ENCODE measurements at regions not wholly inside any gene's neighbourhood (a gene's known extent, or its start where the extent isn't known, plus 50 kb on each side); places are given as distances from the start of the nearest gene placed in this dataset.

DNA sequence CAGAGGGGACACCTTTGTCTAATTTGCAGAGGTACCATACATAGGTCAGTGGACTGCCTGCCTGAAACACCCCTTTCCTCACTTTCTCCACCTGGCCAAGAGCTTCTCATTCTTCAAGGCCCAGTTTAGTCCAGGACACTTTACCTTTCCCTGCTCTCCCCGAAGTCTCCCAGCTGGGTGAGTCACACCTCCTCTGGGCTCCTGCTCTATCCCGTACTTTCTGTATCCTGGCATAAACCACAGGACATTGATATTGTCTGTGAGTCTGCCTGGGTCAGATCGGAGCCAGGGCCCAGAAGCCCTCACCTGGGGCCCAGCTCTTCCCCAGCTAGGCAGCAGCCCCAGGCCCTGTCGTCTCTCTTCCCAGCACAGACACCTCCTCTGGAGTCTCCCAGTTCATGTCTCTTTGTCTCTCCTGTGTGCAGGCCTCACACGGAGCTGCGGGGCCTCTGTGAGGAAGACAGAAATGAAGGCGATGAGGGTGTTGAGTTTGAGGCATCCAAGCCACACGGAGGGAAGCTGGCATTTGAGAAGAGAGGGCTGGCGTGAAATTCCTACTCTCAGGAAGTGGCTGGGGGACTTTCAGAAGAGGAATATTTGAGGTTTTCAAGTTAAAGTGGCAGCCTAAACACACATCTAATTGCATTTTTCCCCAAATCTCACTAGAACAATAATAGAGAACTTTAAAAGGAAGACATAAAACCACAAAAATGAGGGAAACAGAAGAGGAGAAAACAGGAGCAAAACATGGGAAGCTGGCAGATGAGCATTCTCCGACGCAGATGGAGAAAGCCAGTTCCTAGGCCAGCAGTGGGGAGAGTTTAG lies 79.6 kb upstream of the LAPTM4A start:
- H3K36me3 ChIP-seq (ENCODE audit: control insufficient read depth in 2 of 2, insufficient read depth in 1 of 2, low read length in 2 of 2): no peaks in the 10 kb centered on the region
- CTCF ChIA-PET: interaction anchor here (0.6 to 1.0 kb wide), 3 partner anchors 8 to 160 kb away, joined by 3 to 4 read pairs (median 4); no protein-coding TSS in a partner anchor
- TF ChIP-seq KLF7 (tag by site-specific recombination; IDR thresholded peaks at IDR 0.05; ENCODE audit: borderline replicate concordance): no peak
- TF ChIP-seq ZNF394 (tag by site-specific recombination; IDR thresholded peaks at IDR 0.05; ENCODE audit: borderline replicate concordance): no peak
- TF ChIP-seq ZNF514 (tag by site-specific recombination; IDR thresholded peaks at IDR 0.05): no peak
- TF ChIP-seq ZNF157 (tag by site-specific recombination; IDR thresholded peaks at IDR 0.05): no peak
- TF ChIP-seq SP3 (tag by site-specific recombination; IDR thresholded peaks at IDR 0.05): no peak
- no peak for TF ChIP-seq ZBTB11 (tag by site-specific recombination; conservative IDR thresholded peaks at IDR 0.05; ENCODE audit: low read depth)
- no peak for TF ChIP-seq BCL11B (tag by site-specific recombination; IDR thresholded peaks at IDR 0.05; ENCODE audit: low read depth)
- no peak for TF ChIP-seq ZNF596 (tag by site-specific recombination; IDR thresholded peaks at IDR 0.05)
- TF ChIP-seq ZNF600 (tag by site-specific recombination; IDR thresholded peaks at IDR 0.05): no peak
- no peak for TF ChIP-seq ZNF132 (tag by site-specific recombination; IDR thresholded peaks at IDR 0.05; ENCODE audit: borderline replicate concordance)
- TF ChIP-seq ZNF501 (tag by site-specific recombination; IDR thresholded peaks at IDR 0.05): no peak
- no peak for TF ChIP-seq HOXA7 (CRISPR knock-in tag; IDR thresholded peaks at IDR 0.05; ENCODE audit: borderline replicate concordance)
- no peak for TF ChIP-seq HOXD13 (CRISPR knock-in tag; IDR thresholded peaks at IDR 0.05; ENCODE audit: borderline replicate concordance)
- TF ChIP-seq ZBTB10 (tag by site-specific recombination; IDR thresholded peaks at IDR 0.05): no peak
- TF ChIP-seq ZNF146 (tag by site-specific recombination; IDR thresholded peaks at IDR 0.05): no peak
- TF ChIP-seq ZNF768 (tag by site-specific recombination; IDR thresholded peaks at IDR 0.05): no peak
- TF ChIP-seq GLIS1 (tag by site-specific recombination; IDR thresholded peaks at IDR 0.05): no peak
- no peaks in the 10 kb centered on the region for H3K4me1 ChIP-seq (ENCODE audit: control insufficient read depth, insufficient read depth, low read length)
- no peak overlapping the region for H3K27ac ChIP-seq (ENCODE audit: extremely low read depth, low read depth, low read length)
- H3K4me3 ChIP-seq (ENCODE audit: low read depth, low read length): no peak overlapping the region
- POLR2A ChIA-PET: no interaction called here
- H3K9me3 ChIP-seq (ENCODE audit: control insufficient read depth, insufficient read depth, low read depth, low read length): no peaks in the 10 kb centered on the region

GRCh38 chr2:20130160-20130560 lies 78.7 kb upstream of the LAPTM4A start:
- CTCF ChIA-PET: interaction anchor here (0.6 to 1.0 kb wide), 3 partner anchors 41 to 160 kb away, joined by 3 to 4 read pairs (median 4); no protein-coding TSS in a partner anchor
- Histone ChIP-seq H3K4me1 (ENCODE audit: control insufficient read depth, insufficient read depth, low read length) (no peaks in the 10 kb centered on the region), H3K36me3 (ENCODE audit: control insufficient read depth in 2 of 2, insufficient read depth in 1 of 2, low read length in 2 of 2) (no peaks in the 10 kb centered on the region), H3K9me3 (ENCODE audit: control insufficient read depth, insufficient read depth, low read depth, low read length) (no peaks in the 10 kb centered on the region), H3K4me3 (ENCODE audit: low read depth, low read length) (no peak overlapping the region), H3K27ac (ENCODE audit: extremely low read depth, low read depth, low read length) (no peak overlapping the region)
- POLR2A ChIA-PET: no interaction called here
- TF ChIP-seq PRDM1 (tag by site-specific recombination; IDR thresholded peaks at IDR 0.05) (no peak), ZNF664 (tag by site-specific recombination; IDR thresholded peaks at IDR 0.05) (no peak), ZNF639 (tag by site-specific recombination; IDR thresholded peaks at IDR 0.05) (no peak), ZNF561 (tag by site-specific recombination; IDR thresholded peaks at IDR 0.05; ENCODE audit: borderline replicate concordance) (no peak), ZNF211 (tag by site-specific recombination; IDR thresholded peaks at IDR 0.05; ENCODE audit: low read depth) (no peak)

Measured in HEK293 (cell line).